ENCODE measurements at regions not wholly inside any gene's neighbourhood (a gene's known extent, or its start where the extent isn't known, plus 50 kb on each side); places are given as distances from the start of the nearest gene placed in this dataset.

- peaks cover 6% of the 10 kb centered on the region; the same call in 2 of the 3 replicates for H3K4me1 Mint-ChIP-seq
- no peaks in the 10 kb centered on the region for H3K9me3 Mint-ChIP-seq
- Histone ChIP-seq H3K4me3 (no peak overlapping the region), H2AFZ (no peak overlapping the region), H3K4me1 (ENCODE audit: insufficient read depth) (no peaks in the 10 kb centered on the region), H3K4me2 (no peak overlapping the region), H3K27me3 (ENCODE audit: insufficient read depth) (no peaks in the 10 kb centered on the region), H3K9me2 (ENCODE audit: insufficient read depth) (peaks cover 6% of the 10 kb centered on the region; the same call in 1 of the 2 replicates), H3K27ac (ENCODE audit: low read depth) (no peak overlapping the region), H3K79me2 (replicated peaks; ENCODE audit: insufficient read depth) (no peaks in the 10 kb centered on the region), H4K20me1 (replicated peaks; ENCODE audit: insufficient read depth) (no peaks in the 10 kb centered on the region), H3F3A (replicated peaks; ENCODE audit: low read depth) (no peaks in the 10 kb centered on the region), H3K36me3 (ENCODE audit: insufficient read depth) (no peaks in the 10 kb centered on the region)
- H3K36me3 Mint-ChIP-seq (ENCODE audit: low read depth): no peaks in the 10 kb centered on the region
- DNase-seq (ENCODE audit: low spot score) (no peak), ATAC-seq (no peak)
- TF ChIP-seq ETS1 (IDR thresholded peaks at IDR 0.05) (no peak), ZNF114 (CRISPR knock-in tag; IDR thresholded peaks at IDR 0.05) (no peak), NANOG (IDR thresholded peaks at IDR 0.05; ENCODE audit: borderline replicate concordance) (no peak)
- H3K27me3 Mint-ChIP-seq (ENCODE audit: insufficient read depth, low read depth, poor library complexity): no peaks in the 10 kb centered on the region
- no peak overlapping the region for H3K27ac Mint-ChIP-seq
- H3K4me3 Mint-ChIP-seq: no peak overlapping the region
Observed at GRCh38 chr7:124403587-124403986, 362.0 kb downstream of the GPR37 start.

DNA sequence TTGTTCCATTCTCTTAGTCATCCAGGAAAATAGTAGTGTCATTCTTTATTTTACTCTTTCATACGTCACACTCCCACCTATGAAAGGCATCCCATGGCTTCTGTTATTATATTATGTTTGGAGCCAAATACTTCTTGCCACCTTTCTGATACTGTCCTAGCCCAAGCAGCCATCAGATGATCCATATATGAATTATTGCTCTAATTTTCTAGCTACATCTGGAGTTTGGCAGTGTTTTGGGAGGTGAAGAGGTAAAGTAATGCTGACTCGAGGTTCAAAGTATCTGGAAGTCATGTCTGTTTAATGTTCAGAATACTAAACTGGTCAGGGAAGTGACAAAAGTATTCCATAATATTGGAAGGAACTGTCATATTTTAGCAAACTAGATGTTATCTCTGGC, 362.5 kb downstream of the GPR37 start:
- H3K27ac Mint-ChIP-seq: no peak overlapping the region
- Histone ChIP-seq H3K27me3 (ENCODE audit: insufficient read depth) (no peaks in the 10 kb centered on the region), H3K4me2 (no peak overlapping the region), H3K27ac (ENCODE audit: low read depth) (no peak overlapping the region), H3K9me2 (ENCODE audit: insufficient read depth) (peaks cover 6% of the 10 kb centered on the region; the same call in 1 of the 2 replicates), H3K36me3 (ENCODE audit: insufficient read depth) (no peaks in the 10 kb centered on the region), H3K79me2 (replicated peaks; ENCODE audit: insufficient read depth) (no peaks in the 10 kb centered on the region), H3F3A (replicated peaks; ENCODE audit: low read depth) (no peaks in the 10 kb centered on the region), H4K20me1 (replicated peaks; ENCODE audit: insufficient read depth) (no peaks in the 10 kb centered on the region), H2AFZ (no peak overlapping the region), H3K4me3 (no peak overlapping the region), H3K4me1 (ENCODE audit: insufficient read depth) (no peaks in the 10 kb centered on the region)
- no peak overlapping the region for H3K4me3 Mint-ChIP-seq
- H3K27me3 Mint-ChIP-seq (ENCODE audit: insufficient read depth, low read depth, poor library complexity): no peaks in the 10 kb centered on the region
- TF ChIP-seq CREB1 (CRISPR knock-in tag; IDR thresholded peaks at IDR 0.05; ENCODE audit: low read depth) (no peak), STAT1 (IDR thresholded peaks at IDR 0.05; ENCODE audit: unreplicated experiment) (no peak), EZH2 (IDR thresholded peaks at IDR 0.05; ENCODE audit: low read depth, unreplicated experiment) (no peak), POLR2AphosphoS5 (IDR thresholded peaks at IDR 0.05; ENCODE audit: low read depth) (no peak), ZNF331 (CRISPR knock-in tag; IDR thresholded peaks at IDR 0.05; ENCODE audit: low read depth) (no peak), EZH2phosphoT487 (IDR thresholded peaks at IDR 0.05; ENCODE audit: unreplicated experiment) (no peak)
- TF ChIP-seq, protein P1, sequence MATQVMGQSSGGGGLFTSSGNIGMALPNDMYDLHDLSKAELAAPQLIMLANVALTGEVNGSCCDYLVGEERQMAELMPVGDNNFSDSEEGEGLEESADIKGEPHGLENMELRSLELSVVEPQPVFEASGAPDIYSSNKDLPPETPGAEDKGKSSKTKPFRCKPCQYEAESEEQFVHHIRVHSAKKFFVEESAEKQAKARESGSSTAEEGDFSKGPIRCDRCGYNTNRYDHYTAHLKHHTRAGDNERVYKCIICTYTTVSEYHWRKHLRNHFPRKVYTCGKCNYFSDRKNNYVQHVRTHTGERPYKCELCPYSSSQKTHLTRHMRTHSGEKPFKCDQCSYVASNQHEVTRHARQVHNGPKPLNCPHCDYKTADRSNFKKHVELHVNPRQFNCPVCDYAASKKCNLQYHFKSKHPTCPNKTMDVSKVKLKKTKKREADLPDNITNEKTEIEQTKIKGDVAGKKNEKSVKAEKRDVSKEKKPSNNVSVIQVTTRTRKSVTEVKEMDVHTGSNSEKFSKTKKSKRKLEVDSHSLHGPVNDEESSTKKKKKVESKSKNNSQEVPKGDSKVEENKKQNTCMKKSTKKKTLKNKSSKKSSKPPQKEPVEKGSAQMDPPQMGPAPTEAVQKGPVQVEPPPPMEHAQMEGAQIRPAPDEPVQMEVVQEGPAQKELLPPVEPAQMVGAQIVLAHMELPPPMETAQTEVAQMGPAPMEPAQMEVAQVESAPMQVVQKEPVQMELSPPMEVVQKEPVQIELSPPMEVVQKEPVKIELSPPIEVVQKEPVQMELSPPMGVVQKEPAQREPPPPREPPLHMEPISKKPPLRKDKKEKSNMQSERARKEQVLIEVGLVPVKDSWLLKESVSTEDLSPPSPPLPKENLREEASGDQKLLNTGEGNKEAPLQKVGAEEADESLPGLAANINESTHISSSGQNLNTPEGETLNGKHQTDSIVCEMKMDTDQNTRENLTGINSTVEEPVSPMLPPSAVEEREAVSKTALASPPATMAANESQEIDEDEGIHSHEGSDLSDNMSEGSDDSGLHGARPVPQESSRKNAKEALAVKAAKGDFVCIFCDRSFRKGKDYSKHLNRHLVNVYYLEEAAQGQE (IDR thresholded peaks at IDR 0.05; ENCODE audit: unreplicated experiment): no peak
- peaks cover 6% of the 10 kb centered on the region; the same call in 2 of the 3 replicates for H3K4me1 Mint-ChIP-seq
- no peaks in the 10 kb centered on the region for H3K9me3 Mint-ChIP-seq
- ATAC-seq: no peak
- DNase-seq (ENCODE audit: low spot score): no peak
- H3K36me3 Mint-ChIP-seq (ENCODE audit: low read depth): no peaks in the 10 kb centered on the region

Data from GM23338 (cell line).